Activated T-cell treated with anti-CD3 and anti-CD28 coated beads, Interleukin-2, amount 50 U/mL, for 1 hour (primary cell): ENCODE measurements at regions not wholly inside any gene's neighbourhood (a gene's known extent, or its start where the extent isn't known, plus 50 kb on each side); places are given as distances from the start of the nearest gene placed in this dataset.

Experiments used
- DNase-seq: peaks from one replicate; pipeline ENCODE4 v3.0.0-alpha.2; 2020

DNA sequence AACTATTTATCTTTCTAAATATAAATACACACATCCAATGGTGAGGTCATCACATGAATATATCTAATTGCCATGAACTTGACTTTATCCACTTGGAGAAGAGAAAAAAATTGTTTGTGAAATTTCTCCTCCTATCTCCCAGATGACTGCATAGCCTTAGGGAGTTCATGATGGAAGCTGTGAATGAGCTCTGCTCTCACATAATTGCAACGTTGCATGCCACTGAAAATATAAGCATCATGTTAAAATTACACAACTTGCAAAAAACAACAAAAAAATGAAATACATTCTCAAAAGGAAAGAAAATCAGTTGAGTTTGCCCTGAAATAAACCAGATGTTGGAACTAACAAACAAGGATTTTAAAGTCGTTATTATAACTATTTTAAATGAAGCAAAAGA lies 50.6 kb upstream of the OSR1 start:
- no peak for DNase-seq

DNA sequence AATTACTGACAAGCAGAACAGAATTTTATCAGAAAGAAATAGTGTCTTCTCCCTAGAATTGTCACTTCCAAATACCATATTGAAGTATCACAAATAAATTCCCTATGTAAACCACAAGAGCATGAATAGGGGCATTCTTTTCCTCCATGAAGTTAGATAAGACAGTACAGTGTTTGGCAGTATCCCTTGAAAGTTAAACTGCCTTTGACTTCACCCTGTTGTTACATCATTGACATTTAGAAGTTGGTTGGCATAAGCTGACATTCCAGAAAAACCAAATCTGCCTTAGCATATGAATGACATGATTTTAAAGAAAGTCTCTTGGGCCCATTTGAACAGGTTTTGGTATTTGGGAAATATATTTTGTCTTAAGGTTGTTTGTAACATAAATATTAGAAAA lies 50.2 kb upstream of the OSR1 start:
- DNase-seq = no peak
